ENCODE measurements at regions not wholly inside any gene's neighbourhood (a gene's known extent, or its start where the extent isn't known, plus 50 kb on each side); places are given as distances from the start of the nearest gene placed in this dataset.

- Histone ChIP-seq H3K4me1 (ENCODE audit: control insufficient read depth, insufficient read depth, low read length) (peaks cover 5% of the 10 kb centered on the region), H3K9me3 (ENCODE audit: control insufficient read depth, low read length) (peaks cover 5% of the 10 kb centered on the region), H3K27ac (ENCODE audit: low read depth, low read length) (no peak overlapping the region), H3K4me3 (ENCODE audit: low read length) (no peak overlapping the region), H3K27me3 (ENCODE audit: control insufficient read depth, insufficient read depth, low read length, poor library complexity, severe bottlenecking) (no peaks in the 10 kb centered on the region), H3K36me3 (ENCODE audit: control insufficient read depth, insufficient read depth, low read length) (no peaks in the 10 kb centered on the region), H3K9ac (ENCODE audit: extremely low read depth, low read length, poor library complexity, severe bottlenecking) (no peak overlapping the region)
- no peak overlapping the region for H3K4me3 Mint-ChIP-seq
- no peak overlapping the region for H3K27ac Mint-ChIP-seq
- WGBS, 2 experiments (ENCODE audit: insufficient coverage in 1 of 2, insufficient read length in 1 of 2) = 94 to 100% methylated on average over 4 to 5 of the region's 5 CpGs
- peaks cover 3% of the 10 kb centered on the region for H3K27me3 Mint-ChIP-seq (ENCODE audit: insufficient read depth)
- no peak for TF ChIP-seq CTCF (conservative IDR thresholded peaks at IDR 0.05)
- DNase-seq = no peak
- H3K9me3 Mint-ChIP-seq = no peaks in the 10 kb centered on the region
- no peaks in the 10 kb centered on the region for H3K36me3 Mint-ChIP-seq (ENCODE audit: low read depth)
- peaks cover 26% of the 10 kb centered on the region for H3K4me1 Mint-ChIP-seq
Measured at GRCh38 chr2:8225266-8225665, 456.6 kb upstream of the ID2 start.

GRCh38 chr2:8225798-8226197 lies 456.1 kb upstream of the ID2 start:
- no peak for DNase-seq
- H3K9me3 ChIP-seq (ENCODE audit: control insufficient read depth, low read length) = peaks cover 5% of the 10 kb centered on the region
- no peak overlapping the region for H3K27ac ChIP-seq (ENCODE audit: low read depth, low read length)
- no peaks in the 10 kb centered on the region for H3K27me3 ChIP-seq (ENCODE audit: control insufficient read depth, insufficient read depth, low read length, poor library complexity, severe bottlenecking)
- Mint-ChIP-seq H3K4me3 (no peak overlapping the region), H3K9me3 (no peaks in the 10 kb centered on the region), H3K36me3 (ENCODE audit: low read depth) (no peaks in the 10 kb centered on the region), H3K27ac (no peak overlapping the region), H3K4me1 (peaks cover 26% of the 10 kb centered on the region), H3K27me3 (ENCODE audit: insufficient read depth) (peaks cover 3% of the 10 kb centered on the region)
- no peak for TF ChIP-seq CTCF (conservative IDR thresholded peaks at IDR 0.05)
- H3K4me3 ChIP-seq (ENCODE audit: low read length) = no peak overlapping the region
- H3K36me3 ChIP-seq (ENCODE audit: control insufficient read depth, insufficient read depth, low read length) = no peaks in the 10 kb centered on the region
- H3K4me1 ChIP-seq (ENCODE audit: control insufficient read depth, insufficient read depth, low read length) = peaks cover 5% of the 10 kb centered on the region
- H3K9ac ChIP-seq (ENCODE audit: extremely low read depth, low read length, poor library complexity, severe bottlenecking) = no peak overlapping the region
- WGBS, 2 experiments (ENCODE audit: insufficient coverage in 1 of 2, insufficient read length in 1 of 2) = 92 to 100% methylated on average over 4 to 6 of the region's 6 CpGs

- no peaks in the 10 kb centered on the region for H3K27me3 ChIP-seq (ENCODE audit: control insufficient read depth, insufficient read depth, low read length, poor library complexity, severe bottlenecking)
- H3K36me3 ChIP-seq (ENCODE audit: control insufficient read depth, insufficient read depth, low read length) = no peaks in the 10 kb centered on the region
- H3K4me1 ChIP-seq (ENCODE audit: control insufficient read depth, insufficient read depth, low read length) = no peaks in the 10 kb centered on the region
- no peak overlapping the region for H3K9ac ChIP-seq (ENCODE audit: extremely low read depth, low read length, poor library complexity, severe bottlenecking)
- no peaks in the 10 kb centered on the region for H3K36me3 Mint-ChIP-seq (ENCODE audit: low read depth)
- no peak overlapping the region for H3K4me3 Mint-ChIP-seq
- TF ChIP-seq CTCF (conservative IDR thresholded peaks at IDR 0.05) = no peak
- 86 to 95% methylated on average over 8 to 10 of the region's 10 CpGs for WGBS, 2 experiments (ENCODE audit: insufficient coverage in 1 of 2, insufficient read length in 1 of 2)
- H3K4me3 ChIP-seq (ENCODE audit: low read length) = no peak overlapping the region
- no peaks in the 10 kb centered on the region for H3K9me3 Mint-ChIP-seq
- peaks cover 5% of the 10 kb centered on the region for H3K9me3 ChIP-seq (ENCODE audit: control insufficient read depth, low read length)
- no peaks in the 10 kb centered on the region for H3K27me3 Mint-ChIP-seq (ENCODE audit: insufficient read depth)
- no peaks in the 10 kb centered on the region for H3K4me1 Mint-ChIP-seq
- peak overlapping the region; percentile 74 for H3K27ac Mint-ChIP-seq
- DNase-seq = no peak
- no peak overlapping the region for H3K27ac ChIP-seq (ENCODE audit: low read depth, low read length)
Measured at GRCh38 chr2:8229546-8229986, 452.3 kb upstream of the ID2 start.

All from endodermal cell (in vitro differentiated cells).